GM12874 (cell line): ENCODE measurements at regions not wholly inside any gene's neighbourhood (a gene's known extent, or its start where the extent isn't known, plus 50 kb on each side); places are given as distances from the start of the nearest gene placed in this dataset.

Source experiments
- TF ChIP-seq, protein P1 (sequence below): IDR thresholded peaks from 2 replicates; pipeline ENCODE4 v1.5.1; 2011; ENCODE audit warnings: low read depth, mild to moderate bottlenecking, control low read depth, low read length, moderate library complexity; ENCODE audit not compliant: insufficient read depth

DNA sequence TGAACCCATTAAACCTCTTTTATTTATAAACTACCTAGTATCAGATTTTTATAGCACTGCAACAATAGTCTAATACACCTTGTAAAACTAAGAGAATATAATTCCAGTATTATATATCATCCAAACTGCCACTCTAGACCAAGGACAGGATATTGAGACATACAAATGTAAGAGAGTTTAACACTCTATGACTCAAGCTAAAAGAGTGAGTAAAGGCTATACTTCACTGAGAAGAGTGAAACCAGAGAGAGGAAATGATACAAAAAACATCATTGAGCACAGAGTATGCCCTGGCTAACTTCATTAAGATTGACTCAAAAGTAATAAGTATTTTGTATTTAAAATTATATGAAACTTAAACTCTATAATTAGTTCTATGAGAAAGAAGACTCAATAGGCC lies 1951.9 kb upstream of the SEL1L start:
- TF ChIP-seq, protein P1, sequence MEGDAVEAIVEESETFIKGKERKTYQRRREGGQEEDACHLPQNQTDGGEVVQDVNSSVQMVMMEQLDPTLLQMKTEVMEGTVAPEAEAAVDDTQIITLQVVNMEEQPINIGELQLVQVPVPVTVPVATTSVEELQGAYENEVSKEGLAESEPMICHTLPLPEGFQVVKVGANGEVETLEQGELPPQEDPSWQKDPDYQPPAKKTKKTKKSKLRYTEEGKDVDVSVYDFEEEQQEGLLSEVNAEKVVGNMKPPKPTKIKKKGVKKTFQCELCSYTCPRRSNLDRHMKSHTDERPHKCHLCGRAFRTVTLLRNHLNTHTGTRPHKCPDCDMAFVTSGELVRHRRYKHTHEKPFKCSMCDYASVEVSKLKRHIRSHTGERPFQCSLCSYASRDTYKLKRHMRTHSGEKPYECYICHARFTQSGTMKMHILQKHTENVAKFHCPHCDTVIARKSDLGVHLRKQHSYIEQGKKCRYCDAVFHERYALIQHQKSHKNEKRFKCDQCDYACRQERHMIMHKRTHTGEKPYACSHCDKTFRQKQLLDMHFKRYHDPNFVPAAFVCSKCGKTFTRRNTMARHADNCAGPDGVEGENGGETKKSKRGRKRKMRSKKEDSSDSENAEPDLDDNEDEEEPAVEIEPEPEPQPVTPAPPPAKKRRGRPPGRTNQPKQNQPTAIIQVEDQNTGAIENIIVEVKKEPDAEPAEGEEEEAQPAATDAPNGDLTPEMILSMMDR: no peak

DNA sequence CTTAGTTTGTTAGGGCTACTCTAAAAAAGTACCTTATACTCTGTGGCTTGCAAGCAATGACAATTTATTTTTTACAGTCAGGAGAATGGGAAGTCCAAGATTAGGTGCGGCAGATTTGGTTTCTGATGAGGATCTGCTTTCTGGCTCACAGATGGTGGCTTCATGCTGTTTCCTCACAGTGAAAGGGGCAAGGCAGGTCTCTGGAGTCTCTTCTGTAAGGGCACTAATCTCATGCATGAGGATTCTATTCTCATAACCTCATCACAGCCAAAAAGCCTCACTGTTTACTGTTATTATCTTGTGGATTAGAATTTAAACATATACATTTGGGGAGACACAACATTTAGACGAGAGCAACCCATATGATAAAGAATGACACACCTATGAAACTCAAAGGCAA lies 1957.4 kb upstream of the SEL1L start:
- TF ChIP-seq, protein P1: no peak

DNA sequence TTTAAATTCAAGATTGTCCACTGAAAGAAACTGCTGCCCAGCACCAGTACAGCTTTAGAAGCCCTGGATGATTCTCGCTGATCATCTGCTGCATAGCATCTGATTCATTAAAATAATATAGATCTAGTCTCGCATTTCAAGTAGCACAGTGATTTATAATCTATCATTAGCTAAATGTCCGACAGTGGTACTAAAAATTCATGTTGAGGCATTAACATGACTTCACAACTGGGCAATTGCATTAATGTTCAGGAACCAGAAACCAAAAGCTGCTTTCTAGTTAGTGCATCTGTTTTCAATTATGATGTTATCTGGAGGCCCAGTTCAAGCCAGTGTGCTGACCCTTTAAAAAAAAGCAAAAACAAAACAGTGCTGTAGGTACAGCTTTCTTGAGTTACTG lies 1987.2 kb upstream of the SEL1L start:
- TF ChIP-seq, protein P1: no peak

DNA sequence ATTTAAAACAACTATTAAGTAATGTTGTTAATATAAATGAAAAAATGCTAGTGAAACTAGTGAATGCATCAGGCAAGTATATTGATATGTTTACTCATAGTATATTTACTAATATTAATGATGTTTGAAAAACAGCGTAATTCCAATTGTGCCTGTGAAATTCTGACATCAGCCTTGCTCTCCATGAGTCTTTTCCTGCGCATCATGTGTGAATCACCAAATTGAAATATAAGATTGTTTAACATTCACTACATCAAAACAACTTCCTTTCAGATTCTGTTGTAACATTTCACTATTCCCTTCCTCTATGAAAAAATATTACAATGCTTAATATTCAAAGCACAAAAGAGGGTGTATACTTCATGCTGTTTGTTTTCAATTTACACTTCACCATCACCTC lies 1995.9 kb upstream of the SEL1L start:
- TF ChIP-seq, protein P1: no peak

DNA sequence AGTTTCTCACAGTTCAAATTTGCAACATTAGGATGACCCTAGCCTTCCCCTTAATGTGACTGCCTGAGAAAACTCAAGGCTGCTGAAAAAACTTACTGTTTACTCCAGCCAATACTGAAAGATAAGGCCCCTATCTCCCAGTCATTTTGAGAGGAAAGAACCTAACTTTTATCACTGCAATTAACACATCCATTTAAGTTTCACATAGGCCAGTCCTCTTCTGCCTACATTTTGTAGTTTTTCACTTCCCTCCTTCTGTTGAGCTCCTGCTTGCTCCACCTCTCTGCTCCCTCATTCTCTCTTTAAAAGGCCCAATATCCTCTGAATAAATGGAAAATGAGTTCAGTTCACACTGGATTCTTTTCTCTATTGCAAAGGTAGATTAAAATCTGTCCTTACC lies 1996.2 kb upstream of the FLRT2 start:
- TF ChIP-seq, protein P1: no peak

DNA sequence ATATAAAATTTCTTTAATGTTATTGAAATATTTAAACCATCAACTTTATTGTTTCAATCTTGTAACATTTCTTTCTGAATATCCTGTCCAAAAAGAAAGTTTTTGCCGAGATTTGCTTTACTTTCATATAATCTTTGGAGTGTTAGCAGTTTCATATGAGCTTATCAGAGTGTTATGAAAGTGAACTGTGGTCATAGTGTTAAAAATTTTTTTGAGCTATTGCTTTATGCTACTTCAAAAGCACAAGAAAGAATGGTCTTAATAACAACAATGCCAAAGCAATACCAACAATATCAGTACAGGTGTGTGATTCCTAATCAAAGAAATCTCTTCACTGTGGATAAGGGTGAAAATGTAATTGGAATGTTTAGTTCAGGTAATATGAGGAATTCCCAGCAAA lies 1994.9 kb upstream of the FLRT2 start:
- TF ChIP-seq, protein P1: no peak

DNA sequence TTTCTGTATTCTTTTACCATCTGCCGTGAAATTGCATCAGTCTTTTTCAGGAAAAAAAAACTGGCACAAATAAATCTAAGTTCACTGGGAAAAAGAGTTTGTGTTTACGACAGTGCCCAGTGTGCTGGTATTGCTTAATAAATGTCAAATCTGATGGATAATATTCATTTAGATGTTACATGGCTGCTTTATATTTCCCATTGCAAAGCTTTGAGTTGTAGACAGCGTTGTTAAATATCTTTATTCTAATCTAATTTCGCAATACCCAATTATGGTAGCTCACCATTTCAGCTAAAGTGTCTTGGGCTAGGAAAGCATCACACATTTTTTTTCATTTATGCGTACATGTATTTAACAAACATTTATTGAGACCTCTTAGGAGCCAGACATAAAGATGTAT lies 1994.5 kb upstream of the FLRT2 start:
- TF ChIP-seq, protein P1: no peak

DNA sequence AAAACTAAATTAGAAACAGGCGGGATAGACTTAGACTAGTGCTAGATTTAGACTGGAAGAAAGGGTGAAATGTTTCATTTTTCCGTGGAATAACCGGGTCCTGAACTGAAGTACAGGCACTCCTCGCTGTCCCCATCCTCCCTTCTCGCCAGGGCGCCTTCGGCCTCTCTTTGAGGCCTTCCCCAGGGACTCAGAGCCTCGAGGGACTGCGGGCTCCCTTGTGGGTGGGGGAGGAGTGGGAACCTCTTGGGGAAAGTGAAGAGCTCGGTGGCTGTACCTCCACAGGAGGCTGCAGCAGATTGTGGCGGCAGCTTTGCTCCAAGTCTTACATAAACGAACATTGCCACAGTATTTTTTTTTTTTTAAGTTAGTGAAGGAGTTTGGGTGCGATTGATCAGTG lies 1988.8 kb upstream of the FLRT2 start:
- TF ChIP-seq, protein P1: no peak
